GM23248 (cell line): ENCODE measurements at regions not wholly inside any gene's neighbourhood (a gene's known extent, or its start where the extent isn't known, plus 50 kb on each side); places are given as distances from the start of the nearest gene placed in this dataset.

Experiments
- EZH2 ChIP-seq: fragments of 200-600 bp; sonication (generic); IDR thresholded peaks from 2 replicates; pipeline ENCODE4 v1.6.1; 2018; ENCODE audit warnings: antibody characterized with exemption, mild to moderate bottlenecking; ENCODE audit not compliant: insufficient read depth, poor library complexity, severe bottlenecking
- EZH2phosphoT487 ChIP-seq: fragments of 200-600 bp; sonication (generic); IDR thresholded peaks from 2 replicates; pipeline ENCODE4 v1.6.1; 2018; ENCODE audit warnings: antibody characterized with exemption, moderate library complexity, mild to moderate bottlenecking, low read depth; ENCODE audit not compliant: insufficient read depth

GRCh38 chr12:19999805-20000138, 368.6 kb upstream of the PDE3A start:
- TF ChIP-seq EZH2phosphoT487 (no peak), EZH2 (no peak)
